Activated CD4-positive, alpha-beta T cell treated with anti-CD3 and anti-CD28 coated beads, Interleukin-2, amount 10 ng/mL, durations not matched to agents 24 days and 14 days (primary cell): ENCODE measurements at regions not wholly inside any gene's neighbourhood (a gene's known extent, or its start where the extent isn't known, plus 50 kb on each side); places are given as distances from the start of the nearest gene placed in this dataset.

Experiments
- DNase-seq: peaks from one replicate; pipeline ENCODE4 v3.0.0; 2022
- H3K27ac Mint-ChIP-seq: one replicate; pipeline ENCODE4 v1.8.0; 2022; ENCODE audit warnings: mild to moderate bottlenecking, mixed read lengths
- H3K27me3 Mint-ChIP-seq: one replicate; pipeline ENCODE4 v1.8.0; 2022; ENCODE audit warnings: mixed read lengths
- H3K36me3 Mint-ChIP-seq: one replicate; pipeline ENCODE4 v1.8.0; 2022; ENCODE audit warnings: low read depth, mild to moderate bottlenecking, mixed read lengths
- H3K4me1 Mint-ChIP-seq: one replicate; pipeline ENCODE4 v1.8.0; 2021; ENCODE audit warnings: mixed read lengths
- H3K4me3 Mint-ChIP-seq: one replicate; pipeline ENCODE4 v1.8.0; 2022; ENCODE audit warnings: mild to moderate bottlenecking, moderate library complexity, mixed read lengths
- H3K9me3 Mint-ChIP-seq: one replicate; pipeline ENCODE4 v1.8.0; 2021; ENCODE audit warnings: mixed read lengths
- intact Hi-C: fragments of 100-400 bp; cut with micrococcal nuclease; formaldehyde crosslinking; loops from one replicate; pipeline ENCODE4 v1.15.1; 2023

DNA sequence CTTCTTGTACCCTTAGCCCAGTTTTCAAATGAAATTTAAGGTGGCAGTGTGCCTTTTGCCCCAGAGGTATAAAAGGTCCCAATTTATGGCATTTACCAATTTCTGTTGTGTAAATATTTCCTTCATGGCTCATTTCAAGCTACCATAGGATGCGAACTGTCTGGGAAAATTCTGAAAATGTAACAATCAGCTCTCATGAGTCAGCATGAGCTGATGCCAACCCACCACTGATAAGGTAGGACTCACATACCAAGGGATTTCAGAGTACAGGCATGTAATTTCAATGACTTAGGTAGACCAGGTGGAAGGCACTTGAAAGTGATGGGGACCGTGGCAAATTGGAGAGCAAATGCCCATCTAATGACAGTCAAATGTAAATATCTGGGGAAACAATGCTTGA lies 169.5 kb downstream of the TTC8 start:
- Mint-ChIP-seq H3K9me3 (no peaks in the 10 kb centered on the region), H3K27me3 (peaks cover 2% of the 10 kb centered on the region), H3K4me1 (no peaks in the 10 kb centered on the region), H3K36me3 (no peaks in the 10 kb centered on the region), H3K4me3 (no peak overlapping the region), H3K27ac (no peak overlapping the region)
- intact Hi-C loops: no loop called here
- DNase-seq: no peak

DNA sequence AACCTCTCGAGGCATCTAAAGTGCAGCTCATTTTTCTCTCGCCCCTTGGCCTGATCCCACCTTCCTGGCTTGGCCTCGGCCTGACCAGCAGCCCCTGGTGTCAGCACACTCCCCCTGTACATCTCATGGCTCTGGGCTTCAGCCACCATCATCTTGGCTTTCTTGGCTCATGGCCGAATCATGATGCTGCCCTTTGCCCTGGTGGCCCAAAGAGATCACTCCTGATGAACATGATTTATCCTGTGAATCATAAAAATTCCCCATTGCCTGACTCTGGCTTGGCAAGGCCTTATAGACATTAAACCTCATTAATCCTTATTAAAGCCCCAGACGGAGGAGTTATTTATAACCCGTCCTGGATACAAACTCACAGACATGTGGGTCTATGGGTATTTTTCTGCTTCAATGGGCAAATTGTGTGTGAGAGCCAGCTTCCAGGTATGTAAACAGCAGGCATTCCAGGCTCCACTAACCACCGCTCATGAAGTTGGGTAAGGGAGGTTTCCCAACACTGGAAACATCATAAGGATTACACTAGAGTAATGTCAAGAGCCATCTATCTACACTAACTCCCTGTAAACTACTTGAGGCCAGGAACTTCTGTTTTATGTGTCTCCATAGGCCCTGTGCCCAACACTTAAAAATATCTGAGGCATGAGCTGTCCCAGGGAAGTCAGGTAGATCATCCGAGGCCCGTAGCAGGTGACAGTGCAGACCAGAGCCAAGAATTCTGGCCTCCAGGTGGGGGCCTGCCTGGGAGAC lies 171.2 kb downstream of the TTC8 start:
- intact Hi-C loops: no loop called here
- Mint-ChIP-seq H3K27ac (no peak overlapping the region), H3K36me3 (no peaks in the 10 kb centered on the region), H3K27me3 (peaks cover 2% of the 10 kb centered on the region), H3K4me3 (no peak overlapping the region), H3K9me3 (no peaks in the 10 kb centered on the region), H3K4me1 (no peaks in the 10 kb centered on the region)
- DNase-seq: no peak

DNA sequence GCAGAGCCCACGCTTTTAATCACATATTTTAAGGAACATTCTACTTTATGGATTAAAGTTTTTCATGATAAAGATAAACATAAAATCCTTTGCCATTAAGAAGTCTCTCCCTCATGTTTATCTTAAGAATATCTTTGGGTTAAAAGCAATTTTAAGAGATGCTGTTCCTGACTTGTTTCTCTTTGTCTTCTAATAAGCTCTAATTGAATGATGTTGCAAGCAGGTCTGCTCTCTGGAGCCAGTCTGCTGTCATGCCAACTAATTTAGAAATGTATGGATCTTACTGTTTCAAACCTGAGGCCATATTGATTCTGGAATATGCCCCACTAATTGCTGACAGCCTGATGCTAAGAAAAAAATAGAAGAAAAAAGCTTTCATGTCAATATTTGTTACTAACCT lies 173.6 kb downstream of the TTC8 start:
- no peak for DNase-seq
- Mint-ChIP-seq H3K4me3 (no peak overlapping the region), H3K36me3 (no peaks in the 10 kb centered on the region), H3K27ac (no peak overlapping the region), H3K27me3 (no peaks in the 10 kb centered on the region), H3K4me1 (no peaks in the 10 kb centered on the region), H3K9me3 (no peaks in the 10 kb centered on the region)
- intact Hi-C loops: no loop called here

DNA sequence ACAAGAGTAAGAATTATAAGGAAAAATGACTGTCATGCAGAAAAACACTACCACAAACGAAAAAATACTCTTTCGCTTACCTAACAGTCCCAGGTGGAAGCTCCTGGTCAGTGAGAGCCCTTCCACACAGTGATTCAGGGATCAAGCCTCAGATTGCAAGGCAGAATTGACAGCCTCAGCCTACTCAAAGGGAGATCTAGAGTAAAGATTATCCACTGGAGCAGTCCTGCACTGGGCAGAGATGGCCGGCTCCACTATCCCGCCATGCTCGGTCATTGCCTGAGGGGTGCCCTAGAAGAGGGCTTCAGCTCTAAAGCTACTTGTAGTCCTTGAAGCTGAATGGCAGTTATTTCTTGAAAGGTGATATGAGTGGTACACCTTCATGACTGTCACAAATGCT lies 174.7 kb downstream of the TTC8 start:
- Mint-ChIP-seq H3K4me1 (no peaks in the 10 kb centered on the region), H3K27ac (no peak overlapping the region), H3K4me3 (no peak overlapping the region), H3K36me3 (no peaks in the 10 kb centered on the region), H3K27me3 (no peaks in the 10 kb centered on the region), H3K9me3 (no peaks in the 10 kb centered on the region)
- intact Hi-C loops: no loop called here
- no peak for DNase-seq

DNA sequence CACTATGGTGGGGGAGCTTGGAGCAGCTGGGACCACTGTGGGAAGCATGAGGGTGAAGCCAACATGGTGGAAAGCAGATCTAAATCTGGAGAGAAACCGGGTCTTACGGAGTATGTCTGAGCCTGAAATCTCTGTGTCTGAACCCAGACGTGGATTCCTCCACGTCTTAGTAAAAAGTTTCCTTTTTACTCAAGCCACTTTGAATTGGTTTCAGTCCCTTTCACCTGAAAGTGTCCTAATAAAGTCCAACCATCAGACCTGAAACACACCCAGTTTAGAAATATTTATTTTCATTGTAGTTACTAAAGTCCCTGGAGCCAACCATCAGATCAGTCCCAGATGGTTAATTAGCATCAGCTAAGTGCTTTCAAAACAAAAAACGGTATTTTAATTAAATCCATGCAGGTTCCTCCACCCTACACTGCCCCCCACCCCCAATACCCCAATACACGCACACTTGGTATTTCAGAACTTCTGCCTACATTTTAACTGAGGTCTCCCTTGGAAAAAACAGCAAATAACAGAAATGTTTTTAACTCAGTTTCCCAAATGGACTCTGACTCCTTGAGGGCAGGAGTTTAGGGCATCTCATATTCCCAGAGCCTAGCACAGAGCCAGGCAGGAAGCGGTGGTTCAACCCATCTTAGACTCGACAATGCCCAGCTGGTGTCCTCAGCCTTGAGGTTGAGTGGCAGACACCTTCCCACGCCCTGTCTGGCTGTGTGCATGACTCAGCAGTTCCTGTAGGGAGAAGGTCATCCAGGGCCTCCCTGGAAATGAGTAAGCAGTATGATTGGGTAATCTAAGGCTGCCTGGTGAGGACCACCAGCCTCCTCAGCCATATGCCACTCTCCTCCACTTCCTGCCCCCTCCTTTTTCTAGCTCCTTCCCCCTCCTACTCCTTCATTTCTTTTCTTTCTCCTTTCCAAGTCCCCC lies 175.8 kb downstream of the TTC8 start:
- no peak for DNase-seq
- H3K27me3 Mint-ChIP-seq: no peaks in the 10 kb centered on the region
- no peak overlapping the region for H3K27ac Mint-ChIP-seq
- H3K36me3 Mint-ChIP-seq: no peaks in the 10 kb centered on the region
- H3K4me1 Mint-ChIP-seq: no peaks in the 10 kb centered on the region
- H3K9me3 Mint-ChIP-seq: peaks cover under 1% of the 10 kb centered on the region
- H3K4me3 Mint-ChIP-seq: no peak overlapping the region
- intact Hi-C loops: no loop called here

DNA sequence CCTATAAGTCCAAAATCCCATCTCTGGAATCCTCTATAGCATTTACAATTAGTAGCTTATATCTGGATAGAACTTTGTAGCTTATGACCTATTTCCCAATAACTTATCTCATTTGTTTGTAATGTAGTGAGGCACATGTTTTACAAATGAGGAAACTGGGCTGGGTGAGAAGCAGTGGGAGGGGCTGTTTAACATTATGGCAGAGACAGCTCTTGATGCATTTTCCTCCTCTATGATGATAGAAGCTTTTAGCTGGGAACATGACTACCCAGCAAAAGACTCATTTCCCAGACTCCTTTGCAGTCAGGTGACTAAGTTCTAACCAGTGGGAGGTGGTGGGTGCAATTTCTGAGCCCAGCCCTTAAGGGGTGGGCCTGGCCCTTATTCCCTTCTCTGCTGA lies 179.7 kb downstream of the TTC8 start:
- DNase-seq: no peak
- intact Hi-C loops: no loop called here
- H3K9me3 Mint-ChIP-seq: peaks cover 4% of the 10 kb centered on the region

DNA sequence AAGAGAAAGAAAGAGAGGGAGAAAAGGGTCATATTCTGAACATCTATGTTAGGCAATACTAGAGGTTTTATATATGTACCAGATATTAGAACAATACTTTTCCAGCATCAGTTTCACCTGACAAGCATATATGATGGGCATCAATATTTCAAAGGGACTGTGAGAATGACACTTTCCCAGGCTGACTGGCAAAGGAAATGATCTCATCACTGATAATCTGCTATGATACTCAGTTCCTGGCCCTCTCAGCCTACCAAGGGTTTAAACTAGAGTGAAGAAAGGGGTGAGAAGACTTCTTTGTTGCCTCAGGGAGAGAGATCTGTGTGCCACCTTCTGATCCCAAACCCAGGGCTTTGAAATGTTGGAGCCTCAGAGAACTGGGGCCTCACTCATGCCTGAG lies 183.5 kb downstream of the TTC8 start:
- no peak overlapping the region for H3K27ac Mint-ChIP-seq
- H3K4me1 Mint-ChIP-seq: no peaks in the 10 kb centered on the region
- no peak overlapping the region for H3K4me3 Mint-ChIP-seq
- H3K9me3 Mint-ChIP-seq: peaks cover 4% of the 10 kb centered on the region
- H3K36me3 Mint-ChIP-seq: no peaks in the 10 kb centered on the region
- no peaks in the 10 kb centered on the region for H3K27me3 Mint-ChIP-seq
- intact Hi-C loops: no loop called here
- DNase-seq: no peak

More for the DNA sequence above, 179.7 kb downstream of the TTC8 start:
- H3K4me1 Mint-ChIP-seq: no peaks in the 10 kb centered on the region
- no peak overlapping the region for H3K4me3 Mint-ChIP-seq
- no peak overlapping the region for H3K27ac Mint-ChIP-seq
- no peaks in the 10 kb centered on the region for H3K27me3 Mint-ChIP-seq
- no peaks in the 10 kb centered on the region for H3K36me3 Mint-ChIP-seq

DNA sequence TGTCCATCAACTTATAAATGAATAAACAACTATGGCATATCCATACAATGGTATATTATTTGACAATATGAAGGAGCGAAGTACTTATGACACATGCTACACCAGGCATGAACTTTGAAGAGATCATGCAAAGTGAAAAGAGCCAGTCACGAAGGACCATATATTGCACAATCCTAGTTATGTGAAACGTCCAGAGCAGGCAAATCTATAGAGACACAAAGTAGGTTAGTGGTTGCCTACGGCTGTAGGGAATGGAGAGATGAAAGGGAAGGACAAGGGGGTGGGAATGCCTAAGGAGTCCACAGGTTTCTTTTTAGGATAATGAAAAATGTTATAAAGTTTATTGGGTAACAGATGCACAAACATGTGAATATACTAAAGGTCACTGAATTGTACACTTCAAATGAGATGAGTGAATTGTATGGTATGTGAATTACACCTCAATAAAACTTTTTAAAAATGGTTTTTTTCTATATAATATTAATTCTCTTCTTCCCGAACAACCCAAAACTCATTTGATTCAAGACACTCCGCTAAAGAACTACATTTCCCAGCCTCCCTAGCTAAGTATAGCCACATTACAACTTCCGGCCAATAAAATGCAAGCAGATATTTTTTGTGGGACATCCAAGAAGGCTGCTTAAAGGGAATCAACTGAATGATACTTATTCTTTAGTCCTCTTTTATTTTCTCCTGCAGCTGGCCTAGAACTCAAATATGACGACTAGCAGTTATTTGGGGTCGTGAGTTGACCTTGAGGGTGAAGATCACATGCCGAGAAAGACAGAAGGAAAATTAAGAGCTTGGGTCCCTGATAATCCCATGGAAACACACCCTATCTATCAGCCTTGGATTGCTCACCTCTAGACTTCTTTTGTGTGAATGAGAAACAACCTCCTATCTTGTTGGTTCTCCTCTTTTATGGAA lies 187.2 kb downstream of the TTC8 start:
- intact Hi-C loops: loop anchor here (5.0 kb wide), 1 partner anchor 344 kb away; no protein-coding TSS in a partner anchor
- peaks cover 5% of the 10 kb centered on the region for H3K27me3 Mint-ChIP-seq
- H3K36me3 Mint-ChIP-seq: no peaks in the 10 kb centered on the region
- H3K4me3 Mint-ChIP-seq: no peak overlapping the region
- H3K27ac Mint-ChIP-seq: no peak overlapping the region
- DNase-seq: no peak
- H3K9me3 Mint-ChIP-seq: no peaks in the 10 kb centered on the region
- no peaks in the 10 kb centered on the region for H3K4me1 Mint-ChIP-seq

DNA sequence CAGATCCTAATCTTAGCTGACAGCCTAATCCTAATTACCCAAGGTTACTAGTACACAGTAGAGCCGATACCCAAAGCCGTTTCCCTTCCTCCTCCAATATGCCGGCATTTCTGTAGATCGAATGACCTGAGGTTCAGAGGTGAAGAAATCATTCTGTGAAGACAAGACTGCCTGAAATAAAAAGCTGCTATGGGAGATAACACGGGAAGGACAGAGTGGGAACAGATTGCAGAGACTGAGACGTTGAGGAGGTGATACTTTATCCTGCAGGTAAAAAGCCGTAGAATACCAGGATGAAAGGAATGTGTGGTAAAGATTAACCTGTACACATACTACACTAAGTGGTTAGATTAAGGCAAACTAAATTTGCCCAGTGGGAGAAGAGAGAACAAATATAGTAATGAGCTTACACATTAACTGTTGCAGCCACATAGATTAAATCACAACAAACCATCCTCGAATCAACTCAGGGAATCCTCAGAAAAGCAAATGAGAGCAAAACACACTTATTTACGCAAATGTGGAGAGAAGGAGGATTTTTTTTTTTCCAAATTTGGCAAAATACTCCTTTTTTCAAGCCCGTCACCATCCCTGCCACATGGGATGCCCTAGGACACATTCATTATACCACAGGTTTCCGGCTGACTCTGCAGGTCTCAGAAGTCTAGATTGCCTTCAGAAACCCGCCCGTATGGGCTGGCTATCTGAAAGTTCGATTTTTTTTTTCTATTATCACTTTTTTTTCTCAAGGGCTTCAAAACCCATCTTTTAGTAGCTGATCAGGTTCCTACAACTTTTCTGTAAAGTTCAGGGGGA lies 188.0 kb downstream of the TTC8 start:
- Mint-ChIP-seq H3K4me3 (no peak overlapping the region), H3K27ac (no peak overlapping the region), H3K36me3 (no peaks in the 10 kb centered on the region), H3K9me3 (no peaks in the 10 kb centered on the region), H3K27me3 (peaks cover 5% of the 10 kb centered on the region), H3K4me1 (no peaks in the 10 kb centered on the region)
- DNase-seq: no peak
- intact Hi-C loops: loop anchor here (5.0 kb wide), 1 partner anchor 345 kb away; no protein-coding TSS in a partner anchor

DNA sequence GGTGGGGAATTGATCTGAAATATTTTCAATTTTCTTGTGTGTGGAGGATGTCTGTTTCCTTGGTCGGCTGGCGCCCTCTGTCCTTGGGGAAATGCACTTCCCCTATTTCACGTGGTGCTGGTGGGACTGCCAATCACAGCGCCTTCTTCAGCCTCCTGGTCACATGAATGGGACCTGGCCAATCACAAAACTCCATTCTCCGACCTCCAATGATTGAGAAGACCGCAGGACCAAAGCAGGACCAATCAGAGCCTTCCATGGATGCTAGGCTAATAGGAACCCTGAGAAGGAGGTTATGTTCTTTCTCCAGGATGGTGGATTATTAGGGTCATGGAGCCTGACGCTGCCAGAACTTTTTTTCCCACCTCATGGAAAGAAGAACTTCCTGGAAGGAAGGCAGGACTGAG lies 188.7 kb downstream of the TTC8 start:
- Mint-ChIP-seq H3K27me3 (peaks cover 7% of the 10 kb centered on the region), H3K27ac (no peak overlapping the region), H3K4me1 (no peaks in the 10 kb centered on the region), H3K4me3 (no peak overlapping the region), H3K36me3 (no peaks in the 10 kb centered on the region), H3K9me3 (no peaks in the 10 kb centered on the region)
- intact Hi-C loops: loop anchor here (5.0 kb wide), 1 partner anchor 346 kb away; no protein-coding TSS in a partner anchor
- DNase-seq: no peak

DNA sequence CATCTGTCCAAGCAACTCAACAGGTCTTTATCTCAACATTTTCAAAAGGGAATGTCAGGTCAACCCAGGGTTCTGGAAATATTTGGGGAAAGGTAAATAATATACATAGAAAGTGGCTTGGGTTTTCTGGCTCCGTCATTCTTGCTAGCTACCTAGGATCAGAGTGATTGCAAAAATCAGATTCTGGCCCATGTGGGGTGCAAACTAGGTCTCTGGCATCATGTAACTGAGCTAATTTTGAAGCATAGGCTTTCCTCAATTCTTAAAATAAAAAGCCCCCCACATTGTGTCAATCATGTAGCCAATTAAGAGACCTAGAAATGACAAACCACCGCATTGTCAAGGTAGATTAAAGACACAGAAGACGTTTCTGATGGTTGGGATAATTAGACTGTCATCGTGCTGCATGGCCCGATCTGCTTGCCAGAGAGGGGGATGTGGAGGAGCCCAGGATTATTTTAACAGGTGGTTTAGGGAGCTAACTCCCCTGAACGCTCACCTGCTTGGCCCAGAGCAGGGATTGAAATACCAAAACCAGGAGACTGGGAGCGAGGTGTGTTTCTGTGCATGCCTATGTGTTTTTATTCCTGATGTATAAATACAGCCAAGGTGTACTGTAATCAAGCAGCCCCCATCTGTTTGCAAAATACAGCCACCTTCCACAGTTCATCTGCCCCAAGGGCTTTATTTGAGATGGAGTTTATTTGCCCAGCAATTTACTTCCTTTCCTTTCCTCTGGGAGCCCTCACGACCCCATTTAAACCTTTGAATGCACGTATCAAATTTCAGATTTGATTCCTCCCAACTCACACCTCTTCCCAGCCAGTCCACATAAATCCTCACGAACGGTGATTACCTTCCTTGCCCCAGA lies 189.5 kb downstream of the TTC8 start:
- Mint-ChIP-seq H3K4me3 (no peak overlapping the region), H3K36me3 (no peaks in the 10 kb centered on the region), H3K9me3 (no peaks in the 10 kb centered on the region), H3K4me1 (no peaks in the 10 kb centered on the region), H3K27me3 (peaks cover 10% of the 10 kb centered on the region), H3K27ac (no peak overlapping the region)
- no peak for DNase-seq
- intact Hi-C loops: loop anchor here (5.0 kb wide), 1 partner anchor 347 kb away; no protein-coding TSS in a partner anchor

DNA sequence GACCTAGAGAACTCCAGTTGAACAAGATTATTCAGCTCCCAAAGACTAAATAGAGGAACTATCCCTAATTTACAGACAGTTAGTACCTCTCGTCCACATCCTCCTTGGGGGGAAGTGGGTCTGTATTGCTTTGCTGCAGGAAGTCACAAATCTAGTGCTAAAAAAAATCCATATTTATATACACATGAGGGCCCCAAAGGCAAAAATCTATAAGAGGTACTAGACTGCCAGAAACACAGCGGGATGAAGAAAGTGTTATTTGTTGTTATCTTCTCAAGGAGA lies 190.1 kb downstream of the TTC8 start:
- intact Hi-C loops: loop anchor here (5.0 kb wide), 1 partner anchor 347 kb away; no protein-coding TSS in a partner anchor

More for the DNA sequence above, 190.1 kb downstream of the TTC8 start:
- Mint-ChIP-seq H3K27ac (no peak overlapping the region), H3K27me3 (peaks cover 11% of the 10 kb centered on the region), H3K4me1 (no peaks in the 10 kb centered on the region), H3K9me3 (no peaks in the 10 kb centered on the region), H3K4me3 (no peak overlapping the region), H3K36me3 (no peaks in the 10 kb centered on the region)
- DNase-seq: no peak
